ENCODE measurements at regions not wholly inside any gene's neighbourhood (a gene's known extent, or its start where the extent isn't known, plus 50 kb on each side); places are given as distances from the start of the nearest gene placed in this dataset.

DNA sequence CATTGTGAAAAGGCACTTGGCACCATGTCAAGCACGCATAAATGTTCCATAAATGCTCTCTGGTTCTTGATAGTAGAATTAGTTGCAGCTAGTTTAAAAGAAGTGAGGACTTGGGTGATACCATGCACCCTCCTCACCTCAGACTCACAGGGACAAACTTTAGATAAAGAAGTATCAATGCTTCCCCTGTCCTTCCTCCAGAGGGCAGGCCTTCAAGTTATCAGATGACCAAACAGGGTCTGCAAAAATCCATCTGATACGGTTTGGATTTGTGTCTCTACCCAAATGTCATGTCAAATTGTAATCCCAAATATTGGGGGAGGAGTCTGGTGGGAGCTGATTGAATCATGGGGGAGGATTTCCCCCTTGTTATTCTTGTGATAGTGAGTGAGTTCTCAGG lies 54.1 kb downstream of the C1QL2 start:
- no peak for DNase-seq

GRCh38 chr2:119102964-119103363 lies 55.6 kb downstream of the C1QL2 start:
- no peak for DNase-seq

DNA sequence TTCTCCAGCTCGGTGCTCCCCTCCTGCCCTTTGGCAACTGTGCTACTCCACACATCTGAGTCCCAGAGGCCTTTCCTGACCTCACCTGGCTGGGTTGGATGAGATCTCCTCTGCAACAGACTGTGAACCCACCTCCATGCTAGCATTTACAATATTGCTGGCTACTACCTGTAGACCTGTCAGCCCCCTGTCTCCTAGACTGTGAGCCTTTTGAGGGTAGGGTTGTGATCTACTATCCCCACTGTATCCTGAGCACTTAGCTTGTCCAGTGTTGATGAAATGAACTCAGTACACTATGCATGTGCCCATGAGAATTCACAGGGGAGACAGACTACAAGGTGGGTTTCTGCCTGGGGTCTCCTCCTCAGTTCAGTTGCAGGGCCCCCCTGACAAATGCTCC lies 70.1 kb downstream of the C1QL2 start:
- no peak for DNase-seq

DNA sequence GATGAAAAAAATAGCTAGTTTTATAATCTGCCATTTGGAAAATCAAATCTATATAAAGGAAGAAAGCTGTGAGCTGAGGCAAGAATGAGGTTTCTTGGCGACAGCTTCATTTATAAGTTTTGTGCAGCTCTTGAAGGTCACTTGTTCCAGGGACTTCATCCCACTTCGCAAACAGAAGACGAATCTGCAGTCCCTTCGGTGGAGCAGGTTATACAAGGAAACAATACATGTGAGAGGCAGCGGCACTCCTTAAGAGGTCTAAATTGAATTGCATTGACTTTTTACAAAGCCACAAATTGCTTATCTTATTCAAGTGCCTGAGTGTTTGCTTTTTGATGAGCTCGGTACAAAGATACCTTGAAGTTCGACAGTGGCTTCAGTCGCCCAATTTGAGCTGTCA lies 72.2 kb downstream of the C1QL2 start:
- DNase-seq: no peak

- peak; percentile 30 for DNase-seq
These were observed 72.9 kb downstream of the C1QL2 start for GRCh38 chr2:119085613-119086012.

GRCh38 chr2:119083416-119083815 lies 75.1 kb downstream of the C1QL2 start:
- DNase-seq: no peak

- DNase-seq: peak; percentile 1
These were observed 75.6 kb downstream of the C1QL2 start for GRCh38 chr2:119082821-119083400.

DNA sequence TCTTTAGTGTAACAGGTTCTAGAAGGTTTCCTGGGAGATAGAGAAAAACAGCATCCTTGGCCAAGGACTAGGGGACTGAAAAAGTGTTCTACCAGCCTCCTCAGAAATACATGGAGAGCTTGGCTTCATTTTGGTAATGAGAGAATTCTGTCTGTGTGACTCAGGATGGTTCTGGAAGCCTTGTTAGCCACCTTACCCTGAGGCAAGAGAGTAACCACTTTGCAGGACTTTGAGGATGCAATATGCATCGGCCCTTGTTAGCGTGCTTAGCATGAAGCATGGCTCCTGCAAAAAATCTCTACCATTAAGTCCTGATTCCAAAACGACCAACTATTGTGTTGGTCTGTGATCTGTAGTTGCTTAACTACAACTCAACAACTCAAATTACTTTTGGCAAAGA lies 79.8 kb downstream of the C1QL2 start:
- DNase-seq: no peak

DNA sequence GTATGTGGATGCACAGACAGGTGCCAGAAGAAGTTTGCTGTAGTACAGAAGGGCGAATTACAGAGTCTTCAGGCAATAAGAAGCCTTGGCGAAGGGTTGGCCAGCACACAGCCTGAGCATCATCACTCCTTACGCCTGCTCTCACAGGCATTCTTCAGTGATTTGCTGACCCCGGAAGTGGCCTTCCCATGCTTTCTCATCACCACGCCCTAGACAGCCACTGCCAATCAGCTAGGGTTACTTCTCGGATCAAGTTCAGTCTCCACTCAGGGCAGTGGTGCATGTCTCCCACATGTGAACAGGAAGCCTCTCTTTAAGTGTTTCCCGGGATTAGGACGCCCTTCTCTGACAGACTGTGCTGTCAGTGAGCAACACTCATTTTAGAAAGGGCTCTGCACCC lies 81.8 kb downstream of the C1QL2 start:
- DNase-seq: no peak

GRCh38 chr2:119073213-119073612 lies 85.3 kb downstream of the C1QL2 start:
- no peak for DNase-seq

DNA sequence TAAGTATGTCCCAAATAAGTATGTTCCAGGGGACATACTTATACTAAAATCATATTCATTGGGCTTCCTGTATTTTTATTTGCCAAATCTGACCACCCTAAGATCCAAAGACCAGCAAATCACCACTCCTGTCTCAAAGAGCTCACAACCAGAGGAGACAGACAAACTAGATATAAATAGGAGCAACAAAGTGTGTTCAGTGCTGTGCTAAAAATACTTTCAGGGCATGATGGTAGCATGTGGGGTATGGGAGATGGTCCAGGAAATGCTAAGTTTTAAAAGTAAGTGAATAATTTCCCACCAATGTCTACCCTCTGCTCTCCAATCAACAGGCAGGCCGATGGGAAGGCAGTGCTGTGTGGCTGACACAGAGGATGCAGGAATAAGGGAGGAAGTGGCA lies 87.1 kb downstream of the C1QL2 start:
- no peak for DNase-seq

DNA sequence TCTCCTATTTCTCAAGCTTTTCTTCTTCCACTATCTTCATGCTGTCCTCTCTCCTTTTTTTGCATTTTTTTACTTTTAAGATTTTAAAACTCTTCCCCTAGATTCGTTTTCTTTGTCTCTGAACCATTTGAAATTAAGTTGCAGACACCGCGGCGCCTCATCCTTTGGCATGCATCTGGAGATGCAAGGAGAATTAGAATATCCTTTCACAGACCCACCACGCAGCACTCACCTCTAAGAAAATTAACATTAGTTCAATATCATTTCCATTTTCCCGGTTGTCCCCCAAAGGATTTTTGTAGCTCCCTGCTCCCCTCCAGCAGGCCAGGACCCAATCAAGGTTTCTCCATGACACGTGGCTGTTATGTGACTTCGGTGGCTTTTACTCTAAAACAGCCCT lies 88.8 kb downstream of the C1QL2 start:
- no peak for DNase-seq

- no peak for DNase-seq
These were observed 90.3 kb downstream of the C1QL2 start for GRCh38 chr2:119068154-119068725.

GRCh38 chr2:119066272-119066804 lies 92.2 kb downstream of the C1QL2 start:
- no peak for DNase-seq

DNA sequence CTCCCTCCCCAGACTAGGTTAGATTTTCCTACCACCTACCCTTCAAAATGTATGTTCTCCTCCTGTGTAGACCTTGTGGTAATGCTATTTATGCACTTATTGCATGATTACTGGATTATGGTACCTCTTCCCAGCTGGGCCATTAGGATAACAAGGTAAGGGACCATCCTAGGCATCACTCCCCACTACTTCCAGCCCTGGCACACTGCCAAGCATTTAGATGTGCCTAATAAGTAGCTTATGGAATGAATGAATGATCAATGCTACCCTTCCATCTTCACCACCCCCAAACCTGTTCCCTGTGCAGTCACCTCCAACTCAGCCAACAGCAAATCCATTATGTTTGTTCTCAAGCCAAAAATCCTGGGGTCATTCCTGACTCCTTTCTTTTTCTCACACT lies 93.4 kb downstream of the C1QL2 start:
- no peak for DNase-seq

- peak; percentile 18 for DNase-seq
These were observed 94.0 kb downstream of the C1QL2 start for GRCh38 chr2:119064567-119064966.

GRCh38 chr2:119063177-119063576 lies 95.4 kb downstream of the C1QL2 start:
- no peak for DNase-seq

DNA sequence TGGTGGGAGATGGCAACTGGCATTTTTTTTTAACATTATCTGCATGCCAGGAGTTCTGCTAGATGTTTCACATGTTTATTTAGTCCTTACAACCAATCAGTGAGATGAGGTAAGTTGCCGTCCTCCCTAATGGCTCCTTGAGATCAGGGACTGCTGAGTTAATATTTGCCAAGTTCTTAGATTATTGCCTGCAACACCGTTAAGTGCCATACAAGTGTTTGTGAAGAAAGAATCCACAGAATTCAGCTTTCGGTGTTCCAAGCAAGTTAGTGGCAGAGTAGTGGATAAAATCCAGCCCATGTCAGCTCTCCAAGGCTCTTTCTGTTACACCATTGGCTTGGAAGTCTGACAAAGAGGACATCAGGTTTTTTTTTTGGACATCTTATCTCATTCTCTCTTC lies 95.9 kb downstream of the C1QL2 start:
- no peak for DNase-seq

DNA sequence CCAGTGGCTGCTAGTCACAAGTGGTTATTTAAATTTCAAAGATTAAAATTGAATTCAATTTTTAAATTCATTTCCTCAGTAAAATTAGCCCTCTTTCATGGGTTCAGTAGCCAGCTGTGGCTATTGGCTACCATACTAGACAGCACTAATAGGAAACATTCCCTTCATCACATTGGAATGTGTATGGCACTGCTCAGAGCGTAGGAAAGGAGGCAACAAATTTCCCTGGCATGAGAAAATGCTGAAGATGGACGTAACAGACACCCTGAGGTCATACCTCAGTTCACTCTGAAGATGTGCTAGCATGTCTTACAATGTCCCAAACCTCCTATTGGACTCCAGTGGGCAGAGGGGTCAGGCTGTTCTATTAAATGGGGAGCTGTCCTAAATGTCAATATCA lies 96.4 kb downstream of the C1QL2 start:
- DNase-seq: no peak

GRCh38 chr2:119059940-119060339 lies 98.6 kb downstream of the C1QL2 start:
- DNase-seq: no peak

GRCh38 chr2:119059287-119059686 lies 99.3 kb downstream of the C1QL2 start:
- DNase-seq: no peak

- no peak for DNase-seq
These were observed 104.7 kb downstream of the C1QL2 start for GRCh38 chr2:119053700-119054436.

- DNase-seq: no peak
These were observed 107.3 kb downstream of the C1QL2 start for GRCh38 chr2:119051263-119051662.

GRCh38 chr2:119049968-119050704 lies 108.1 kb downstream of the MARCO start:
- DNase-seq: peak; percentile 39

Data from MV-4-11 (cell line).